Endothelial cell of umbilical vein (primary cell): ENCODE measurements at regions not wholly inside any gene's neighbourhood (a gene's known extent, or its start where the extent isn't known, plus 50 kb on each side); places are given as distances from the start of the nearest gene placed in this dataset.

Experiments
- POLR2A ChIP-seq: IDR thresholded peaks from 2 replicates; pipeline ENCODE4 v1.6.1; 2012; ENCODE audit warnings: low read depth, mild to moderate bottlenecking, control low read depth, low read length
- TF ChIP-seq, protein P1 (sequence below), 2 donors: IDR thresholded peaks; 1 replicate in 1 of 2; 2 replicates in 1 of 2; pipeline ENCODE4 v1.5.1; 2011; ENCODE audit warnings: low read length in 2 of 2, mild to moderate bottlenecking in 2 of 2, moderate library complexity in 2 of 2, control low read depth in 1 of 2, inconsistent platforms in 1 of 2, low read depth in 1 of 2; ENCODE audit not compliant: insufficient read depth in 1 of 2; ENCODE audit errors: extremely low read depth in 1 of 2

DNA sequence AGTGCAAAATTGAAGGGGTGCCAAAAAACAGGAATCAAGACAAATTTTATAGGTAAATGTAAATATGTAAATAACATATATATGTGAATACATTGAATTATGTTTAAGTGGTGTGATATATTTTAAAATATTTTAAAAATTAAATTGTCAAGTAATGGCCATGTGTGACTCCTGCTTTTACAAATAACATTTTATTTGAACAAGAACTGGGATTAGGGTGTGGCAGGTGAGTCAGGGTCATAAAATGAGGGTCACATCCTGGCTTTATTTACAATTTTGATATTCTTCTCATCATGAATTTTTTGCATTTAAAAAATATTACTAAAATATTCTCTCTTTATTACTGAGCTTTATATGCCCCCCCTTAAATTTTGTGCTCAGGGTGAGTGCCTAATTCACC lies 601.1 kb upstream of the MAN1A1 start:
- TF ChIP-seq, protein P1, sequence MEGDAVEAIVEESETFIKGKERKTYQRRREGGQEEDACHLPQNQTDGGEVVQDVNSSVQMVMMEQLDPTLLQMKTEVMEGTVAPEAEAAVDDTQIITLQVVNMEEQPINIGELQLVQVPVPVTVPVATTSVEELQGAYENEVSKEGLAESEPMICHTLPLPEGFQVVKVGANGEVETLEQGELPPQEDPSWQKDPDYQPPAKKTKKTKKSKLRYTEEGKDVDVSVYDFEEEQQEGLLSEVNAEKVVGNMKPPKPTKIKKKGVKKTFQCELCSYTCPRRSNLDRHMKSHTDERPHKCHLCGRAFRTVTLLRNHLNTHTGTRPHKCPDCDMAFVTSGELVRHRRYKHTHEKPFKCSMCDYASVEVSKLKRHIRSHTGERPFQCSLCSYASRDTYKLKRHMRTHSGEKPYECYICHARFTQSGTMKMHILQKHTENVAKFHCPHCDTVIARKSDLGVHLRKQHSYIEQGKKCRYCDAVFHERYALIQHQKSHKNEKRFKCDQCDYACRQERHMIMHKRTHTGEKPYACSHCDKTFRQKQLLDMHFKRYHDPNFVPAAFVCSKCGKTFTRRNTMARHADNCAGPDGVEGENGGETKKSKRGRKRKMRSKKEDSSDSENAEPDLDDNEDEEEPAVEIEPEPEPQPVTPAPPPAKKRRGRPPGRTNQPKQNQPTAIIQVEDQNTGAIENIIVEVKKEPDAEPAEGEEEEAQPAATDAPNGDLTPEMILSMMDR (IDR thresholded peaks at IDR 0.05; ENCODE audit: extremely low read depth in 1 of 2, insufficient read depth in 1 of 2, low read depth in 1 of 2, low read length in 2 of 2) = no peak
- no peak for TF ChIP-seq POLR2A
